NCI-H1105 treated with DMSO at 0.1 percent for 48 hours (cell line): ENCODE measurements at regions not wholly inside any gene's neighbourhood (a gene's known extent, or its start where the extent isn't known, plus 50 kb on each side); places are given as distances from the start of the nearest gene placed in this dataset.
A peak's percentile ranks its signal among the peaks of the same experiment; 100 is the strongest.

Experiments
- DNase-seq: peaks from one replicate; lab custom pipeline; 2025; lab: John Stamatoyannopoulos, UW

DNA sequence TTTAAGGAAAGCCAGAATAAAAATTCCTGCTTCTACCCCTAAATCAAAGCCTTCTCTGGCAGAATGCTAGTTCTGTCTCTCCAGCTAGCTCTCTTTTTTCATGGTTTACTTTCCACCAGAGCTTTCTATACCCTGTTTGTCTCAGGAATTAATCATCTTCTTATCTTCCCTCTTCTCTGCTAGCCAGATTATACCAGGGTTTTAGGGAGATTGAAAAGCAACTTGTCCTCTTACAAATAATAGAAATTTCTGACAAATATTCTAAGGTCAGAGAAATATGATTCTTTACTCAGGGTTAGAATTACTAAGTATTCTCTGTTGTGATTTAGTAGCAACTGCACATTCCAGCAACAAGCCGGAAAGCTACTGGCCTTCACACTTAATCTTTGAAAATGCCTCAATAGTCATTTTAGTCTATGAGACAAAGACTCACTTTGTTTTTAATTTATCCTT lies 166.4 kb downstream of the TANC2 start:
- DNase-seq, result no peak

DNA sequence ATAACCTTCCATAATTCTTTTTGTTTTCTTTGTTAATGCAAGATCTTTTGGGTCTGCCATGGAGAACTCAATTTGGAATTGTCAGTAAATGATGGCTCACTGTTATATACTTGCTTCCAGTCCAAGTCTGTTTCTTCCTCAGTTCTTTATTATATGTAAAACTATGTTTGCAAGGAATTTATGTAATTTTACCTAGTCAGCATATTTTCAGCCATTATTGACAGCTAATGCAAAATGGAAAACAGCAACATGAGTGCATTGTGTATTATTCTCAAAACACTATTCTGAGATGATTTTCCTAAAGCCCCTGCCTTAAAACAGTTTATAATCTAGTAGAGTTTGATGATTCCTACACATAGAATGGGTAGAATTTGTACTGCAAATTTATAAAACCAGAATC lies 167.5 kb downstream of the TANC2 start:
- no peak for DNase-seq

- no peak for DNase-seq
Measured at GRCh38 chr17:63134867-63135266, 168.8 kb downstream of the TANC2 start.

GRCh38 chr17:63136369-63137012 lies 170.5 kb downstream of the TANC2 start:
- no peak for DNase-seq

- DNase-seq, result no peak
Measured at GRCh38 chr17:63137163-63137562, 171.1 kb downstream of the TANC2 start.

GRCh38 chr17:63138713-63139112 lies 172.7 kb downstream of the TANC2 start:
- no peak for DNase-seq

DNA sequence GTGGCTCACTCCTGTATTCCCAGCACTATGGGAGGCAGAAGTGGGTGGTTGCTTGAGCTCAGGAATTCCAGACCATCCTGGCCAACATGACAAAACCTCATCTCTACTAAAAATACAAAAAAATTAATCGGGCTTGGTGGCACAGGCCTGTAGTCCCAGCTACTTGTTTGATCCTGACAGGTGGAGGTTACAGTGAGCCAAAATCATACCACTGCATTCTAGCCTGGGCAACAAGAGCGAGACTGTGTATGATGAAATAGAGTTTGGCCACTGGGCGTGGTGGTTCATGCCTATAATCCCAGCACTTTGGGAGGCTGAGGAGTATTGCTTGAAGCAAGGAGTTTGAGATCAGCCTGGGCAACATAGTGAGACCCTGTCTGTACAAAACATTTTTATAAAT lies 173.3 kb downstream of the TANC2 start:
- no peak for DNase-seq

GRCh38 chr17:63140255-63140654 lies 174.2 kb downstream of the TANC2 start:
- DNase-seq, result peak; percentile 55

- DNase-seq, result no peak
Measured at GRCh38 chr17:63142836-63143235, 176.8 kb downstream of the TANC2 start.

DNA sequence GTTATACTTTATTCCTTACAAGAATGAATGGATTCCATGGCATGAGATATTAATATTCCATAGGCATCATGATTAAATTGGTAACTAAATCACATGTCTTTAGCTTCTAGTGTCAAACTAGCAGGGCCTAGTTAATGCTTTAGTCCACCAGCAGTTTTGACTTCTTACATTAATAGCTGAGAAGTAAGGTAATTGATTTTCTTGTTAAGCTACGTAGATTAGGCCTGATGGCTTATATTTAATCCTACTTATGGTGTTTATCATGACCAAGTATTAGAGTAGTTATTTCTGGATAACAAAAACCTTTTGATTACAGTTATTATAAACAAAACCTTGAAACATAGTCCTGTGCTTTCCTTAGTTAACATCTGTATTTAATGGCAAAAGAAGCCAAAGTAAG lies 184.5 kb downstream of the TANC2 start:
- DNase-seq, result no peak

DNA sequence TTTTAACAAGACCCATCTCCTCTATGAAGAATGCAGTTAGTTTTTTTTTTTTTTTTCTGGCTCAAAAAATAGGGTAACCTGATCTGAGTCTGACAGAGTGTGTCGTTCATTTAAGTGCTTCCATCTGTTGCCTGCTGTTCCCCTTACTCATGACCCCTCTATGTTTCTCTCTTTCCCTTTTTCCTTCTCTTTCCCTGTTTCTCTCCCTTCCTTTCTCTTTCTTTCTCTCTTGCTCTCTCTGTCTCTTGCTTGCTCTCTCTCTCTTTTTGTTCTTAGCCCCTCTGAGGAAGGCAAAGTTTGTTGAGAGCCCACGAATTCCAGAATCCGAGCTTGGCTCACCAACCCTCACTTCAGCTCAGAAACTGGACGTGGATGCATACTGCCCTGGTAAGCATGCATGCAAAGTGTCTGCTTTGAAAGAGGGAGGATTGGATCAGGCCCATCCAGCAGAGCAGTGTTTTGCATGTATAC lies 185.0 kb downstream of the TANC2 start:
- DNase-seq, result peak; percentile 22

DNA sequence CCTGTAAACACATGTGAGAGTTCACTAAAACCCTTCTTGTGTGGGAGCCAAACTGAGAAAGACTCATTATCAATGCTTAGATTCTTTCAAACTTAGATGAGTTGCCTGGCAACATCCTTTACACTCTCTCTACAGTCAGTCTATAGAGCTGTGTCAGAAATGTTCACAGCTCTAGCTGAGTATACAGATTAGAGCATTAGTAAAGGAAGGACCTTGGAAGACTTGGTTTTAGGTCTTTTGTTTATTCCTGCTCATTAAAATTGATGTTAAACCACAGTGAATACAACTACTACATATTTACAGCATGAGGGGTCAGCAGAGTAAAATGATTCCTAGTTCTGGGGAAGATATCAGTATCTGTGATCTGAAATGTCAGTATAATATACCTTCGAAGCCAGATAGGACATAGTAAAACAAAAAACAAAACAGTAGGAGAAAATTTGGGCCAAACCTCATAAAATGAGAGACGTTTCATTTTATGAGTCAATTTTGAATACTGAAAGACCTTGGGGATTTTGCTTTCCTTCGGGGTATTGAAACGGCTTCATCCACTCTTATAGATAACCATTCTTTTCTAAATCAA lies 186.0 kb downstream of the TANC2 start:
- DNase-seq, result no peak

DNA sequence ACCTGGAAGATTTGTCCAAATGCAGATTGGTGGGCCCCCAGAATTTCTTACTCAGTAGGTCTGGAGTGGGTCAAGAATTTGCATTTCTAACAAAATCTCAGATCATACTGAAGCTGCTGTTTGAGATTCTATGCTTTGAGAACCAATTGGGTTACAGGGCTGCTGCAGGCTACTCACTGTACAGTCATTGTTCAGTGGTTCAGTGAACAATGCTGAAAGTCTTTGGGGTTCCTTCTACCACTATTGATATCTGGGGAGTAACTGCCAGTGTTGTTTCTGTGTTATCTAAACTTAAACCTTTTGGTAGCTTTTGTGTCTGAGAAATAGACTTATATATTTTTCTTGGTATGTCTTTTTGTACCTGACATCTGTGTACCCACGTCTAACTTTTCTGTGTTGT lies 187.5 kb downstream of the TANC2 start:
- DNase-seq, result no peak

DNA sequence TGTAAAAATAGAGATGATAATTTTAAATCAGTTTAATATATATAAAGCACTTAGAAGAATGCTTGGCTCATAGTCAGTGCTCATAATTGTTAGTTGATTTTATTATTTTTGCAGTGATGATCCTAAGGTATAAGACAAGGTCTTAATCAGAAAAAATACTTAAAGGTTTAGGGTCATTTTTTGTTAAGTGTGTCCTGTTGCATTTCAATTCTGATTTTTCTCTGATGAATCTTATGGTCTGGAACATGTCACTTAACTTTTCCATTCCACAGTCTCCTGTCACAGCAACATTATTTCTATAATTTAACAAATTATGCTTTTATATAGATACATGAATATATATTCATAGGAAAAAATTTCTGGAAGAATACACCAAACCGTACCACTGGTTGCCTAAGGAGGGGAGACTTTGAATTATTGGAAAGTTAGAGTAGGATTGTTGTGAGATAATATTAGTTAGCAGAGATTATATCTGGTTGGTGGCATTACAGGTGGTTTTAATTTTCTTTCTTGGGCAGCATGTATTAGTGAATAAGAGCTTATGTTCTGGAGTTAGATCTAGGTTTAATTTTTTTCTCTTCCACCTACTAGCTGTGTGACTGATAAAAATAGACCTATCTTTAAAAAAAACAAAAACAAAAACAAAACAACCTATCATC lies 188.7 kb downstream of the TANC2 start:
- no peak for DNase-seq

GRCh38 chr17:63156986-63157385 lies 191.0 kb downstream of the TANC2 start:
- no peak for DNase-seq

DNA sequence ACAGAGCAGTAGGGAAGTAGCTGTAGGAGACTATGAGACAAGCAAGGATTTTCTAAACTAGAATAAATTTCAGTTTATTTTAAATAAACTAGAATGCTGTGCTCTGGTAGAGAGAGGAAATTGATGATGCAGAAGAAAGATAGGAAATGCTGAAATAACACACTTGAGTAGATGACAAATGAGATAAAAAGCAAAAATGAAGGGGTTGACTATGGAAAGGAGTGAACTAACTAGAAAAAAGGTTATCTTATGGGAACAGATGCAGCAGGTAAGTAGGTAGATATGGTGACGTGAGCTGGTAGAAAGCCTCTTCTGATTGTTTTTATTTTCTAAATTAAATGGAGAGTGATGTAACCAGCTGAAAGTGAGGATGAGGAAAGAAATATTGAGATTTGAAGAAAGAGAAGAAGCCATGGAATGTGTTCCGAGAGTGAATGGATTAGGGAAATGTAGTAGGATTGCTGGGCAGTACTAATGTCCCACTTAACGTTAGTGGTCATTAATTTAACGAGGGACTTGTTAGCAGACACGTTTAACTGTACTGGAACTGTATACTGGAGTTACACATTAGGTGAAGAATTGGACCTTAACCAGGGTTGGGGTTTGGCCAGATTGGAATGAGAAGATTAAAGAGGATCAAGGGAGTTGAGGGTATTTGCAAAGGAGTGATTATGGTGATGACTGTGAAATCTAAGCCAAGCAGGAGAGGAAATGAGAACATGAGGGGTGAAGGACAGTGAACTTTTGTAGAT lies 196.5 kb downstream of the TANC2 start:
- DNase-seq, result no peak

DNA sequence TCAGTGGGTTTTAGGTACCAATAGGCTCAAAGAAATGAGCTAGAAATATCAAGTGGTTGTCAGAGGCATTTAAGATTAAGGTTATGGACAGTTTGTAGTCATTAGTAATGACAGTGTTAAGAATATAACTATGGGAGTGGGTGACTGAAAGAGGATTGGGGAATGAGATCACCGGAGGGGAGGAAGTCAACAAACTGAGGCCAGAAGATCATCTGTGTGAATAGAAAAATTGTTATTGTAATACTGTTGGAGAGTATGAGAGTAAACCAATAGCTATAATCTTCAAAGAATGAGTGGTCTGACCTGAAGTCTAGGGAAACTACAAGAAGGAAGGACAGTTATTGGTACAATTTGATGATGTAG lies 197.1 kb downstream of the TANC2 start:
- no peak for DNase-seq

- DNase-seq, result no peak
Measured at GRCh38 chr17:63165400-63165799, 199.4 kb downstream of the TANC2 start.

GRCh38 chr17:63170795-63171194 lies 204.8 kb downstream of the TANC2 start:
- DNase-seq, result no peak

GRCh38 chr17:63171428-63172393 lies 205.7 kb downstream of the TANC2 start:
- DNase-seq, result no peak

DNA sequence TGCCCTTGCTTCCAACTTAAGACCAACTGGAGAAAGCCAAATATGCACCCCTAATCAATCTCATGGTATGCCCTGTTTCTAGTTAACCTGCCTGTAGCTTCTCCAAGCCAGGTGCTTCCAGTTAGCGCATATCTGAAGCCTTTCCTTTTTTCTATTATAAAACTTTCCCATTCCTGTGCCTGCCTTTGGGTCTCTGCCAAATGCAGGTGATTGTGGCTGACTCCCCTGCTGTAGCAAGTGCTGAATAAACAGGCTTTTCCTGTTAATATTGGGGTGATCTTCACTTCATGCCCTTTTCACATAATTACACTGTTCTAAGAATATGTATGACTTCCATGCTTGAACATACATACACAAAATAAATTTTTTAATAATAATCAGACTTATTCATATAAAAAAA lies 207.4 kb downstream of the TANC2 start:
- DNase-seq, result peak; percentile 21

DNA sequence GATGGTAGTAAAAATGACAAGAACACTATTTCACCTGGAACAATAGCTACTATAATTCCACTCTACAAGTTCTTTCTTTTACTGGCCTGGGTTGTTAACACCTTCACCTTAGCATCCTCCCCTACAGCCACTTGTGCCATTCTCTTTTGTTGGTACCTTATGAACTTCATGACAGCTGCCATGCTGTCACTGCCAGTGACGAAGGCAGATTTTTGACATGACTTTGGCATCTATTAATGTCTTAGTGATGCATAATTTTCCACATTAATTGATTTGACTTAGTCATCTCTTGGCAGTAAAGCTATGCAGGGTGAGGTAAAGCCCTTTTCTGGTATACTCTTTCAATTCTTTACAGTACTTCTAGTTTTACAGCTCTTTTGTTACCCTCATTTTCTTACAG lies 207.9 kb downstream of the TANC2 start:
- no peak for DNase-seq
